ENCODE measurements at regions not wholly inside any gene's neighbourhood (a gene's known extent, or its start where the extent isn't known, plus 50 kb on each side); places are given as distances from the start of the nearest gene placed in this dataset.

DNA sequence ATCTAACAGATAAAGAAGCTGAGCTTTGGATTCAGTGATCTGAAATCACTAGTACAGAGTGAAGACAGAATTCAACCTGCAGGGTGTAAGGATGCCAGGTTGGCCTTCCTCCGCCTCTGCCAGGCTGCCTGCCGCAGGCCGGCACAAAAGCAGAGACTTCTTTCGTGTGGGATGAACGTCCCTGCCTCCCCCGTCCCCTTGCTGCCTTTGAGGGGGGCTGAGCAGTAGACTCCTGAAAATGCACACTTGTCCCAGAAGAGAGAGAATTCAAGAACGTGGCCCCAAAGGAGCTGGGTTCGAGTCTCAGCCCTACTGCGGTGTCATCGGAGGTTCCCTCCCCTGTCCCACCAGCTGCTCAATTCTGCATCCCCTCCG is 154.3 kb downstream of the BCL11B start:
- no peaks in the 10 kb centered on the region for H3K36me3 Mint-ChIP-seq (ENCODE audit: low read depth)
- H3K4me1 Mint-ChIP-seq: no peaks in the 10 kb centered on the region
- no peak for TF ChIP-seq CTCF (IDR thresholded peaks at IDR 0.05)
- peaks cover 2% of the 10 kb centered on the region for H3K27me3 Mint-ChIP-seq
- H3K9me3 Mint-ChIP-seq: no peaks in the 10 kb centered on the region
- ChIA-PET CTCF (no interaction called here), POLR2A (no interaction called here)
- no peak overlapping the region for H3K4me3 Mint-ChIP-seq
- H3K27ac Mint-ChIP-seq: no peak overlapping the region
- intact Hi-C loops (cut with micrococcal nuclease): no loop called here
- DNase-seq (no peak), ATAC-seq (ENCODE audit: low read depth) (no peak)

DNA sequence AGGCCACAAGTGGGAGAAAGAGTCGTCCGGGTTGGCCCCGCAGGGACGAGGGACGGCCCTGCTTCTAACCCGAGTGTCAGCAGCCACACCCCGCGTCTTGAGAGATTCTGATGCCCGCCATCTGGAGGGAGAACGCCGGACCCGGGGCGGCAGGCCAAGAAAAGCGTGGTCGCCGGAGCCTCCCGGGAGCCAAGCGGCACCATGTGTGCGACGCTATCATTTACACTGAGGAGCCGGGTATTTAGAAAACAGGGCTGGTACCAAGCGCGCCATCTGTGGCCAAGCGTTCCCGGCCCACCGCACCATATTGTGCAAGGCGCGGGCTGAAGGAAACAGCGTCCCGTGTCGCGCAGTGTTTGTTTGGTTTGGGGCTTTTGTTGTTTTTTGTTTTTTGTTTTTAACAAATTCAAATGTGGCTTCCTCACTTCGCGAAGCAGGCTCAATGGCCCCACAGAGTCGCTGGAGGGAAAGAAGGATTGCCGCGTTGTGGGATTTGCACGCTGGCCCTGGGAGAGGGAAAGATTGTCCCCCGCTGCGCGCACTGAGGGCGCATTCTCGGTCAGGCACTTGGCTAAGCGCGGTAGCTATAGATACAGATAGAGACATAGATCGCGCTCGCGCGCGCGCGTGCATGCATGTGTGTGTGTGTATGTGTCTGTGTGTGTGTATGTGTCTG is 153.8 kb downstream of the BCL11B start:
- H3K4me1 Mint-ChIP-seq: no peaks in the 10 kb centered on the region
- ATAC-seq (ENCODE audit: low read depth): no peak
- H3K36me3 Mint-ChIP-seq (ENCODE audit: low read depth): no peaks in the 10 kb centered on the region
- no peak for DNase-seq
- H3K27ac Mint-ChIP-seq: no peak overlapping the region
- H3K27me3 Mint-ChIP-seq: peaks cover 2% of the 10 kb centered on the region
- intact Hi-C loops (cut with micrococcal nuclease): no loop called here
- ChIA-PET POLR2A (no interaction called here), CTCF (no interaction called here)
- H3K4me3 Mint-ChIP-seq: no peak overlapping the region
- H3K9me3 Mint-ChIP-seq: no peaks in the 10 kb centered on the region
- no peak for TF ChIP-seq CTCF (IDR thresholded peaks at IDR 0.05)

DNA sequence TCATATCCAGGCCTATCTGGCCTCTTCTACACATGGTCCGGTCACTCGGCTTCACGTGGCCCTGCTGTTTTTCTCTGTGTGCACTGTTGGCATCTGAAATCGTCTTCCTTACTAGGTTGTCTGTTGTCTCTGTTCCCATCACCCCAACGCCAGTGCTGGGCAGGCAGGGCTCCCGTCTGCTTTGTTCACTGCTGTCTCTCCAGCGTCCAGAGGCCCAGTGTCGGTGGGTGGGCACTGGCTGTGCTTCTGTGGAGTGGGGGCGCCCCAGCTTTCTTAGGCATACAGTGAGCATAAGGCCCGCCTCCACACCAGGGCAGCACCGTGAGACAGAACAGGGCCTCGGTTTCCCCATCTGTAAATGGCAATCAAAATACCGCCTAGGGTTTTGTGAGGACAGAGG is 153.1 kb downstream of the BCL11B start:
- no peak for ATAC-seq (ENCODE audit: low read depth)
- no peak for DNase-seq
- Mint-ChIP-seq H3K4me1 (no peaks in the 10 kb centered on the region), H3K27me3 (peaks cover 2% of the 10 kb centered on the region), H3K9me3 (peaks cover 3% of the 10 kb centered on the region), H3K27ac (no peak overlapping the region), H3K4me3 (no peak overlapping the region), H3K36me3 (ENCODE audit: low read depth) (no peaks in the 10 kb centered on the region)
- ChIA-PET CTCF (no interaction called here), POLR2A (no interaction called here)
- no peak for TF ChIP-seq CTCF (IDR thresholded peaks at IDR 0.05)
- intact Hi-C loops (cut with micrococcal nuclease): no loop called here

Measured in activated B cell treated with CpG ODN at 0.5 μM for 24 hours (primary cell).